CD1c-positive myeloid dendritic cell (primary cell): ENCODE measurements at regions not wholly inside any gene's neighbourhood (a gene's known extent, or its start where the extent isn't known, plus 50 kb on each side); places are given as distances from the start of the nearest gene placed in this dataset.

ENCODE experiments used
- DNase-seq: peaks from one replicate; pipeline ENCODE4 v3.0.0-alpha.2; 2016; ENCODE audit errors: extremely low spot score

DNA sequence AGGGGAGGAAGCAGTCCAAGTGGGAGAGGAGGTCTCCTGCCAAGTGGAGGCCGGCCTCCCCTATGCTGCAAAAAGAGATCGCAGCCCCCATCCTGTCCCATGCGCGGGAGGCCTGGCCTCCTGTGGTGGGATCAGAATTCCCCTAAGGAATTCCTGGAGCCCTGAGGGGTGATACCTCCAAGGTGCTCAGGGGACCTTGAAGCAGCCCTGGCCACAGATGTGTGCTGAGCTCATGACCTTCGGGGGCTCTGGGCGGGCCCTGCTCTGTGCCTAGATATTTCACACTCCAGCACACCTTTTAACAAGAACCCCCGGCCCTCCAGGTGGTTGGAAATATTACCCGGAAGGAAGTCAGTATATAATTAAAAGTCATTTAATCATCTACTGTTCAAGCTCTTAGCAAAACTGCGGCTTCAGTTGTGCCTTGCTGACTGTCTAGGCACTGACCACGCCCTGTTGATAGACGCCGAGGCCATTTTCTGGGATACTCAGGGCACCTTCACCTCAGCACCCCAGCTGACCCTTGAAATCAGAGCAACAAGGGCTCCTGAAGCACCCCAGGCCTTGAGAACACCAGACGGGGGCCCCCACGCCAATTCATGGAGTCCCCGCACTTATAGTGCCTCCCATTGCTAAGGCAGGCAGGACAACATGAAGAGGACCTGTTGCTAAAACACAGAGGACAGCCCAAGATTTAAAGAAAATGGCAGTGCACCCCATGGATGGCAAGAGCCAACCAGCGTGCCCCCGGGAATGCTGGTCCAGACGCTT lies 119.1 kb downstream of the NDUFA10 start:
- no peak for DNase-seq

DNA sequence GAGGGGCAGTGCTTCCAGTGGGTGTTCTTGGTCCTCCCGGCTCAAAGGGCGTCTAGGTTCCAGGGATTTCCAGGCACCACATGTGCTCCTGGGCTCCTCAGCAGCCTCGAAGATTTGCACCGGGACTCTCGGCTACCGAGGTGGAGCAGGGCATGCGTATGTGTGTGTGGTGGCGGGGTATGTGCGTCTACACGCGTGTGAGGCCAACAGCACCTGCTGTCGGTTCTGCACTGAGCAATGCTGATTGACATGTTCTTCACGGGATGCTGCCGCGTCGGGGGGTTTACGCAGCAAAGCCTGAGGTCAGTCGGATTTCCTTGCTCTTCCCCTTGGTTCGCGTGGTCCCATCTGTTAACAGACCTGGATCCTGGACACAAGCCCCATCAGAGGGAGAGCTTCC lies 119.8 kb downstream of the NDUFA10 start:
- no peak for DNase-seq

DNA sequence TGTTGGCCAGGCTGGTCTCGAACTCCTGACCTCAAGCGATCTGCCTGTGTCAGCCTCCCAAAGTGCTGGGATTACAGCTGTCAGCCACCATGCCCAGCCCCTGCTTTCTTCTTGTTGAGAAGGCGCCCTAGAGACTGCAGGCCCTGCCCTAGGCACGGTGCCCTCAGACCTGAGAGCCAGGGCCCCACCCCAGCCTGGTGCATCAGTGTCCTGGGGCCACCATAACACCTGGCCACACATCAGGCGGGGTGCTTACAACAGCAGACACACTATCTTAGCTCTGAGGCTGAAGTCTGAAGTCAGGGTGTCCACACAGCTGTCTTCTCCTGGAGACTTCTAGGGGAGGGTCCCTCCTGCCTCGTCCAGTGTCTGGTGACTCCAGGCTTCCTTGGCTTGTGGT lies 120.6 kb downstream of the NDUFA10 start:
- DNase-seq: no peak

DNA sequence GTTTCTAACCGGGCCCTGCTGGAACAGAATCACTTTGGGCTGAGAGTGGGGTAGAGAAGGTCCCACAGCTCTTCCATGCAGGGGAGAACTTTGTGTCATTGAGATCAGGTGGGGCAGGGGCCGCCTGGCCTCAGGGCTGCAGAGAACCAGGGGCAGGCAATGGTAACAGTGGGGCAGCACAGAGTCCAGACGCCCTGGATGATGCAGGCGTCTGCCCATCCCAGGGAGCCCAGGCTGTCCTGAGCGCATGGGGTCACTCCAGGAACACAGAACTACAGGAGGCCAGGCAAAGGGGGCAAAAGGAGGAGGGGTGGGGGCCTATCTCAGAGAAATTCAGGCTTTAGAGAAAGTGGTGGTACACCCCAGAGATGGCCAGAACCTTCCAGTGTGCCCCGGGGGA lies 121.3 kb downstream of the NDUFA10 start:
- no peak for DNase-seq

DNA sequence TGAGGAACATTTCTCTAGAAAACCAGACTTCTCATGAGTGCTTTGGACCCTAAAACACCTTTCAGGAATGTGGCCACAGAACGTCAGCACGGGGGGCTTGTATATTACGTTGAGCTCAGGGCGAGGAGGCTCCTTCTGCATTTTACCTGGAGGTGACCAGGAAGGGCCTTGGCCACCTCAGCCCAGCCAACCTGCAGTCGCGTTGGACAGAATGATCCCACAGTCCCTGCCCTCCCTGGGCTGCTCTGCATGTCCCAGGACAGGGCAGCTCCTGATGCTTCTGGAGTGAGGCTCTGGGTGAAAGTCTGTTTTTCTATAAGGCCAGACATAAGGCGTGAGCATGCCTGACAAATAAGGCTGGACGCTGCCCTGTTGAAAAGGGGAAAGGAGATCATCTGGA lies 121.9 kb downstream of the NDUFA10 start:
- no peak for DNase-seq

DNA sequence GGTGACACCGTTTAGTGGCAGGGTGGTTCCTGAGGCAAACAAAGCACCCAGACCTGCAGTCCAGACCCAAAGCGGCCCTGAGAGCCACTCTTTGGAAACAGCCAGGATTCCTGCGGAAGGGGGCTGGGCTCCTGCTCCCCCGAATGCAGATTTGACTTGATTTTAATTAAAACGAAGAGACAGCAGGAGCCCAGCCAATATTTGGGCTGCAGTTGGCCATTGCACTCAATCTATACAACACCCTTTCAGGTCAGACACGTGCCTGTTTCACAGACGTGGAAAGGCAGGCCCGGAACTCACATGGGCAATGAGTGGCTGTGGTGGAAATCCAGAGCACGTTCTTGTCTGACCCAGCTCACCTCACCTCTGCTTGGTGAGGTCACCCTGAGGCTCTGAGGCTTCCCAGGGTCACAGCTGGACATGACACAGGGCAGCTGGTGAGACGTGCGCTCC lies 122.4 kb downstream of the NDUFA10 start:
- no peak for DNase-seq

DNA sequence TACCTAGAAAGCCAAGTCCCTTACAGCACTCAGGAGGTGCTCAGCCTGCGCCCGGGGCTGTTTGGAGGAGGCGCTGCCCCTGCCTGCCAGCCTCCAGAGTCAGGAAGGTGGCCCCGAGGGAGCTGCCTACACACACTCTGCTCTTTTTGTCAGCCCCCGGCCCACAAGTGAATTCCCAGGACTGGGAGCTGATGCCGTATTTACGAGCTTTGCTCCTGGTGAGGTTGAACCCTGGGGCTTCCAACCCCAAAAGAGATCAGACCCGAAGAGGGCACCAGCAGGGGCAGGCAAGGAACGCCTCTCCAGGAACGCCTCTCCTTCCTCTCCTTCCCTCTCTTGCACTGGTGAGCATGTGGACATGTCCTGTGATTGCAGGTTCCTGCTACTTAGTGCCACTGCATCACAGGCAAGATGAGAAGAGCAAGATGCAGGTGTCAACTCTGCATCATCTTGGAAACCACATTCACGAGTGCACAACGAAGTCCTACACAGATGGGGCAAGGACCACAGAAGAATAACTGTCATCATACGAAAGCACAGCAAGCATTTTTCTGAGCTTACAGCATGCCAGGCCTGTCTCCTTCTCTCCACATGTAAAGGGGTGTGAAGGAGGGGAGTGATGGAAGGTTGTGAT lies 126.7 kb downstream of the NDUFA10 start:
- no peak for DNase-seq

DNA sequence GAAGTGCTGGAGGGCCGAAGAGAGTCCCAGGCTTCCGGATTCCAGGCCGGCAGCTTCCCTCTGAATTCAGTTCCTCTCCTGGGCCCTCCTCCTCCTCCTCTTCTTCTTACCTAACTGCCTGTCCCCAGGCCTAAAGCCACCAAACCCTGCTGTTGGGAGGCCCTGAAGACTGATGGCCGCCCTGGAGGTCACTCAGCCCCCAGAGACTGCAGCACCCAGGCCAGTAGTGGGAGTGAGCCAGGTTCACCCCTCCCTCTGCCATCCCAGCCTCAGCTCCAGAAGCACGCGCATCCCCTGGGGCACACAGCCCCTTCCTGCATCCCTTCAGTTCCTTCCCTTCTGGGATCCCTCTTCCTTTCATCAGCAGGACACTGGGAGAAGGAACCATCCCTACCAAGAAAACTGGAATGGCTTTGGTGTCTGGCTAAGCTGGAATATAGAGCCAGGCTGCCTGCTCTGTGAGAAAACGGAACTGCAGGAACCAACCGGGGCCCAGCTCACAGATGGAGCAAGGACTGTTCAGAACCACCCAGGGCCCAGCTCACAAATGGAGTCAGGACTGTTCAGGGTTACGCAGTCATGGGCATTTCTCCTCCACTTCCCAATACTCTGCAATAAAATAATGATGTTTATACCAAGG lies 127.4 kb downstream of the NDUFA10 start:
- no peak for DNase-seq

DNA sequence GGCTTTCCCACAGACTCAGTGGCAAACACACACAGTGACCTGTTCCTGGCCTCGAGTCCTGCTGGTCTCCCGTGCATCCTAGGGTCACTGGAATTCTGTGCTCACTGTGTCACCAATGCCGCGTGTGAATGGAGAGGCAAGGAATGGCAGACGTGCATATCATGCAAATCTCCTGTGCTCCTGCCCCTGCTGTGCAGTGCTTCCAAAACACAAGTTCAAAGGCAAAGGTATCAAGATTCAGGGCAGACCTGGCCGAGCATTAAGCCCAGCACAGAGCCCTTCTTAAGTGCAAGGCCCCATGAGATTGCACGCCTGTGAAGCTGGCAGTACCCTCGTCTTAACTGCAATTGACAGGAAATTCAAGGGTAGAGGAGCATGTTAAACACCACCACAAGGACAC lies 129.1 kb downstream of the NDUFA10 start:
- DNase-seq: no peak

DNA sequence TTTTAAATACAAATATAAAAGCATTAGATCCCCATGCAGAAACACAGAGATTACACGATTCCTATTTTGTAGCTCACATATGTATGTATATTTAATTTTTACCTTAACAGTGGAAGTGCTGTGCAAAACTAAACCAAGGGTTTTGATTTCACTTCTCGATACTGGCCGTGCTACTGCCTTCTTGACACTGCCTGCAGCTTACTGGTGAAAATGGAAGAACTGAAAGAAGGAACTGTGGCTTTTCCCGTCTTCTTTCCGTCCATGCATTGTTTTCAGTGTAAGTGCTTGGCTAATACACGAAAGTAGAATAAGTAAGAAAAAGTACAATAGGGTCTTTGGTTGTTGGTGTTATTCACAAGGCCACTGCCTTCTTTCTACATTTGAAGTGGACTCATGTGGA lies 129.5 kb downstream of the NDUFA10 start:
- peak; percentile 72 for DNase-seq

DNA sequence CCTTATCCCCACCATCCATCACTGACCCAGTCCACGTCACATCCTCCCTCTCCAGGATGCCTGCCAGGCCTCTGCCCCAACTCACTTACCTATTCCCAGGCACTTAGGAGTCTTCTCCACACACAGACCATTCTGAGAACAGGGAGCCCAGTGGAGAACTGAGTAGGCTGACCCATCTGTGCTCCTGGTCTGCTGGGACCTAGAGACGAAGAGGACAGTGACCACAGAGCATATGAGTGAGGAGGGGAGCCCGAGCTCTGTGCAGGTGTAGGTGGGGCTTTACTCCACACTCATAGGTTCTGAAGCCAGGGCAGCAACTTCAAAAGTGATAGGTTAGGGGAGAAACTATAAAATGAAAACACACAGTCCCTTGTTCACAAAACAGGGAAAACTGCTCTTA lies 130.0 kb downstream of the NDUFA10 start:
- DNase-seq: no peak

DNA sequence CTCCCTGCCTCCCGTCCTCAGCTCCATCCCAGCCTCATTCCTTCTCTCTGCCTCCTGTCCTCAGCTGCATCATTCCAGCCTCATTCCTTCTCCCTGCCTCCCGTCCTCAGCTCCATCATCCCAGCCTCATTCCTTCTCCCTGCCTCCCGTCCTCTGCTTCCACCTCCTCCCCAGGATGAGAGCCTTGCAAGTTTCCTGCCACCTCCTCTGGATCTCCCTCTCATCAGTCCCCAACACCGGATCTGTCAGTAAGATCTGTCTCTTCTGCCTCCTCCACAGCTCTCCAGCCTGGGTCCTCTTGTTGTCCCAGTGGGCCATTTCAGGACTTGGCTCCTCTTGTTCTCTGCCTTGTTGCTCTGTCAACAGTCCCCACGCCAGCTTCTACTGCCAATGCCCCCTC lies 130.9 kb downstream of the NDUFA10 start:
- no peak for DNase-seq

DNA sequence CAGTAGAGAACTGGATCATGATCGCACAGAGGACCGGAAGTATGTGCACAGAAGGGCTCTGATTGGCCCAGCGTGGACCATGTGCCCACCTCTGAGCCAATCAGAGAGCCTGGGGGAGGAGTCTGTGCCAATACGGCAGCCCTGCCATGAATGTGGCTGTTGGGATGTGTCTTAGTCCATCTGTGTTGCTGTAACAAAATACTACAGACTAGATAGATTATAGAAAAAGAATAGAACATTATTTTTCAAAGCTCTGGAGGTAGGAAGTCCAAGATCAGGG lies 132.0 kb downstream of the NDUFA10 start:
- DNase-seq: no peak

DNA sequence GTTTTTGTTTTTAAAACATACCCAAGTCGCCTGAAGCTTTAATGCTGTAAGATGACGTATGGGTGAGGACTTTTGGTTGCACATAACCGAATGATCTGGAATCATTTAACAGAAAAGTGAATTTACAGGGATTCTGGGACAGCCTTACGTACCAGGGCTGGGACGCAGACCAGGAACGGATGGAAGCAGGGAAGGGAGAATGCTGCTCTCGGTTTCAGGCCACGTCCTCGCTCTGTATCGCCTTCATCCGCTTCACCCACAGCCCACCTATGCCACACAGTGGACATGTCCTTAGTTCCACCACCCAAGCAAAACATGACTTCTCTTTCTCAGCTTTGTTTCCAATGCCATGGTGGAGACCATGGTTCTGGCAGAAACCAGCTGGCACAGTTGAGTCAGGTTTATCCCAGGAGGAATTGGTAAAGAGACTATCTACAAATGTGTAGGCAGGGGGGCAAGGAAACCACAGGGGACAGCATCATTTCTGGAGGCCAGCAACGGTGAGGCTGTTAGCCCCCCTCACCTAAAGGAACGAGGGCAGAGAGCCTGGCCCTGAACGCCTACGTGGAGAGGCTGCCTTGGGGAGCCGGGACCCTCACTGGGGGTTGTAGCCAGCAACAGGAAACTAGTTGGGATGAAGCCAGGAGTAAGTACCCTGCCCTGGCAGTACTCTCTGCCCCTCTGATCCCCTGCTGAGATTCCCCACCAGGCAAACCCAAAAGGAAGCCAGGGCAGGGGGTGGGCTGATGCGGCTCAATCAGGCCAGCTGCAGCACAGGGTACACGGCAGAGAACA lies 132.5 kb downstream of the NDUFA10 start:
- no peak for DNase-seq

DNA sequence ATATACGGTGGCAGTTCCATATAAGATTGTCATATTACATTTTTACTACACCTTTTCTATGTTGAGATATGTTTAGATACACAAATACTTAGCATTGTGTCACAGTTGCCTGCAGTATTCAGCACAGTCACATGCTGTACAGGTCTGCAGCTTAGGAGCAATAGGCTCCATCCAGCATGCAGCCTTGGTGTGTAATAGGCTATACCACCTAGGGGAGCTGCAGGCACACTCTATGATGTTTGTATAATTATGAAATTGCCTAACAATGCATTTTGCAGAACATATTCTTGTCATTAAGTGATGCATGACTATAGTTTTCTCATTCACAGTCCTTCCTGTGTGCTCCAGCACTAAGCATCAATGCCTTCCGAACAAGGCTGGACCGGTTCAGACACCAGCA lies 133.4 kb downstream of the NDUFA10 start:
- no peak for DNase-seq

DNA sequence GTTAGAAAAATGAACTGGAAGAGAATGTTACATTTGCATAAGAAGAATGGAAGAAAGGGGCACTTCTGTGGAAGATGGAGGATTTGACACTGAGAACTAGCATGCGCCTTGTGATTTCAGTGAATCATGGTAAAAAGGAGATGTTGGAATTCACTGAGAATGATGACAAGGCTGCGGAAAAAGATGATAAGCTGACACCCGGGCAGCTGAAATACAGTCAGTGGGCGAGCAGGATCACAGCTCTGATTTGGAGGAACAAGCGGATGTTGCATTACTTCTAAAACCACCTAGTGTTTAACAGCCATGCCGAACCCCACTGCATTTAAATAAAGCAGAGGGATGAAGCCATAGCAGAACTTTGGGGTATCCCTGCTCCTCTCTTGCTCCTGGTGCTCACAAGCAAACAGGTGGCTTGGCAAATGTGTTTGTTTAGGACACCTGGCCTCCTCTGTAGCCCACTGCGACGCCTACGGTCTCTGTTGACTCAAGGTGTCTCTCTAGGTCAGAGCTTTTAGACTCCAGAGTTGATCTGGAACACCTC lies 134.9 kb downstream of the NDUFA10 start:
- peak; percentile 8 for DNase-seq

DNA sequence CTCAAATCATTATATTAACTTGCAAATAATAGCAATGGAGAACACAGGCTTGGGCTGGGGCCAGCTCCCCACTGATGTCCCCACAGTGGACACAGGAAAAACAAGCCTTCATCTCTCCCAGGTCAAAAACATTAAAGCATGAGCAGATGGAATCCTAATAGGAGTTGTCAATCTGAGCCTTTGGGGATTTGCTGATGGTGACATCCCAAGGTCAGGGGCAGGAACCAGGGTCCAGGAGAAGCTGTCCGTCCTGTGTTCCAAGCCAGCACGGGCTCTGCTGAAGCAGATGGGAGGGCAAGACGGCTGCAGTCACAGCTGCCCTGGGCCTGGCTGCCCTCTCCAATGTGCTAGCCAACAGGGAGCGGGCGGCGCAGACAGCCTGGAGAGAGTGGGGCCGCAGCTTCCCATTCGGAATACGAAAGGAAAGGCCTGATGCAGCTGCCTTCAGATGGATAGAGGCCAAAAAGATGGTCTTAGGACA lies 135.5 kb downstream of the NDUFA10 start:
- DNase-seq: no peak

DNA sequence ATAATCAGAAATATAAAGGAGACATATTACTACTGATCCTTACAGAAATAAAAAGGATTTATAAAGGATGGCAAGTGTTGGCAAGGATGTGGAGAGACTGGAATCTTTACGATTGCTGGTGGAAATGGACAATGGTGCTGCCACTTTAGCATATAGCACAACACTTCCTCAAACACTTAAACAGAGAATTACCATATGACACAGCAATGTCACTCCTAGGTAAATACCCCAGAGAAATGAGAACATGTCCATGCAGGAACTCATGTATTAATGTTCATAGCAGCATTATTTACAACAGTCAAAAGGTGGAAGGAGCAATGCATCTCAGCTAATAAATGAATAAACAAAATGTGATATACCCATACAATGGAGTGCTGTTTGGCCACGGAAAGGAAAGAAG lies 137.5 kb downstream of the NDUFA10 start:
- no peak for DNase-seq

DNA sequence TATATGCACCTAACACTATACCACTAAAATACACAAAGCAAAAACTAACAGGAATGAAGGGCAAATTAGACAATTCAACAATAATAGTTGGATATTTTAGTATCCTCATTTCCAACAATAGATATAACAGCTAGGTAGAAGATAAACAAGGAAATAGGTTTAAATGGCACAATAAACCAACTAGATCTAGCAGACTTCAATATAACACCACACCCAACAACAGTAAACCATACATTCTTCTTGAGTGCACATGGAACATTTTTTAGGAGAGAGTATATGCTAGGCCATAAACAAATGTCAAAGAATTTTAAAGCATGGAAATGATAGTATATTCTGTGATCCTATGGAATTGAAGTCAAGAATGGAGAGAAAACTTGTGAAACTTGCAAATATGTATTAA lies 138.4 kb downstream of the NDUFA10 start:
- DNase-seq: no peak

DNA sequence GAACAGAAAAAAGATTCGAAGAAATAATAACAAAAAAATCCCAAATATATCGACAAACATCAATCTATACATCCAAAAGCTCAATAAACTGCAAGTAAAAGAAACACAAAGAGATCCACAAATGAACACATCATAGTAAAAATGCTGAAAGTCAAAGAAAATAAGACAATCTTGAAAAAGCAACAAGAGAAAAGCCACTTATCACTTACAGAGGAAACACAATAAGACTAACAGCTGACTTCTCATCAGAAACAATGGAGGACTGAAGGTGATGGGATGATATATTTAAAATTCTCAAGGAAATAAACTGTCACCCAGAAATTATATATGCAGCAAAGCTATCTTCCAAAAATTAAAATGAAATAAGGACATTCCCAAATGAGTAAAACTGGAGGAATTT lies 140.3 kb downstream of the NDUFA10 start:
- no peak for DNase-seq

DNA sequence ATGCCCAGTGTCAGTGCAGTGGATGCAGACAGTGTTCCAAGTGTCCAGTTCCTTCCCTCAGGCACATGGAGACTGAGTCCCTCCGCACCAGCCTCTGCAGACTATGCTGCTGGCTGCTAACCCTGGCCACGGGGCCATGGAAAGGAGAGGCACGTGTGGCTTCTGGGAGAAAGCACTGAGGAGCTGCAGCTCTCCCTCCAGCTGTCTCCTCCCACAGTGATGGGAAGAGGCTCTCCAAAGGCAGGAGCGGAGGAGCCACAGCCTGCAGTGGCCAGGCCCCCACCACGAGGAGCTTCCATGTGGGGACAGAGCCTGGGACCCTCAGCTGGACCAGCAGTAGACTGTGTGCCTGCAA lies 141.1 kb downstream of the NDUFA10 start:
- no peak for DNase-seq

DNA sequence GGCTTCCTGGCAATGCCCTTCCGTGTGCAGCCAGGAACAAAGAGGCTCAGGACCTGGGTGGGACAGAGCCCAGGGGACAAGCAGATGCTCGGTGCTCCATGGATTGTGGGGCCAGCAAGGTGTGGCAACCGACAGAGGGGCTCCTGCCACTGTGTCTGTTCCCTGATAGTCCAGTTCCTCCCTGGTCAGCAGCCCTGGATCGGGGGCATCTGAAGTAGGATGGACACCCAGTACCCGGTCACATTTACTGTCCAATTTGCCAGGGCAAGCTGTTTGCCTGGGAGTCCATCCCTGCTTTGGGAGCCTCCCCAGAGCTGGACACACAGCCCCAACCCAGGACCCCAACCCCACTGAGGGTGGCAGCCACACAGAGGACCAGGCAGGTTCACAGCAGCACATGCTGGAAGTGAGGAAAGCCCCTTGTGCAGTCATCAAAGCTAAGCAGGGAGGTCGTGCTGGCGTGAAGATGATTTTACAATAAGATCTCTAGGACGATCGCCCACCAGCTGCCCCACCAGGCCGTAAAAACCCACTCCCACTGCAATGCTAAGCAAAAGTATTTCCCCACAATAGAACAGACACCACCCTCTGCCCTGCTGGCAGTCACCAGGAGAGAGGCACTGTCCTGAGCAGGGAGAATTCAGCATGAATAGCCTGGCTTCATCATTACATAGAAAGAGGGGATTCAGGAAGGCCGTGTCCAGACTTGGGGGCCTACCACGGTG lies 141.7 kb downstream of the NDUFA10 start:
- no peak for DNase-seq
